K562 (cell line): ENCODE measurements at regions not wholly inside any gene's neighbourhood (a gene's known extent, or its start where the extent isn't known, plus 50 kb on each side); places are given as distances from the start of the nearest gene placed in this dataset.

Experiments
- ATAC-seq: fragments of 200-7000 bp; cut with Tn5 transposase; 3 replicates; pipeline ENCODE4 v1.9.1; 2020; ENCODE audit warnings: moderate library complexity
- BruUV-seq: library from RNA; stranded (reverse); fragments of 400-500 nt; replicated peaks from 2 replicates; lab custom pipeline; 2021; lab: Mats Ljungman, UMichigan
- CTCF ChIA-PET: fragments of 300-600 bp; formaldehyde crosslinking; extraction: SDS; loops from one replicate; lab custom pipeline; 2021; ENCODE audit warnings: low intra/inter-chr PET ratio; lab: Yijun Ruan, JAX
- POLR2A ChIA-PET: fragments of 300-600, 350-650 bp; sonication (Branson Sonifier 250); formaldehyde crosslinking; extraction: SDS; loops from one replicate; lab custom pipeline; 2021; ENCODE audit warnings: antibody characterized with exemption, inconsistent platforms; lab: Yijun Ruan, JAX
- DNase-seq, 4 experiments: peaks; one replicate each; pipeline versions ENCODE4 v3.0.0 to v3.0.0-alpha.2; 2011 to 2018; ENCODE audit warnings: low spot score in 3 of 4, mixed read lengths in 3 of 4; ENCODE audit errors: extremely low read depth in 1 of 4
- FAIRE-seq: peaks from 2 replicates; lab custom pipeline; 2011; peaks lifted over from hg19 to GRCh38; lab: Jason Lieb, UNC
- H2AFZ ChIP-seq: 2 replicates; pipeline ENCODE4 v1.6.0; 2011; ENCODE audit warnings: low read depth, low read length, control low read depth, inconsistent platforms
- H3K27ac ChIP-seq: fragments of 200-600 bp; 3 replicates; pipeline ENCODE4 v1.8.0; 2011; ENCODE audit warnings: low read depth, mild to moderate bottlenecking, control low read depth, inconsistent platforms, low read length, moderate library complexity, mixed read lengths; ENCODE audit errors: extremely low read depth
- H3K27me3 ChIP-seq, 2 experiments: fragments of 300-600 bp in 1 of 2; 2 replicates in 1 of 2; 3 replicates in 1 of 2; pipeline versions ENCODE4 v1.6.0 to v1.8.0; 2011; ENCODE audit warnings: inconsistent platforms in 2 of 2, low read length in 2 of 2, mild to moderate bottlenecking in 1 of 2, mixed read lengths in 1 of 2, moderate library complexity in 1 of 2; ENCODE audit not compliant: control insufficient read depth in 2 of 2, insufficient read depth in 2 of 2
- H3K36me3 ChIP-seq: fragments of 300-600 bp; 3 replicates; pipeline ENCODE4 v1.8.0; 2011; ENCODE audit warnings: mild to moderate bottlenecking, low read length, inconsistent platforms; ENCODE audit not compliant: control insufficient read depth, insufficient read depth
- H3K4me1 ChIP-seq, 2 experiments: fragments of 200-600 bp in 1 of 2; replicated peaks in 1 of 2; 2 replicates in 1 of 2; 3 replicates in 1 of 2; pipeline versions ENCODE4 v1.5.1 to v1.8.0; 2011; ENCODE audit warnings: inconsistent platforms in 2 of 2, low read length in 2 of 2, mild to moderate bottlenecking in 1 of 2, mixed read lengths in 1 of 2, moderate library complexity in 1 of 2; ENCODE audit not compliant: control insufficient read depth in 2 of 2, insufficient read depth in 2 of 2
- H3K4me2 ChIP-seq: 2 replicates; pipeline ENCODE4 v1.6.1; 2011; ENCODE audit warnings: low read length, control low read depth, inconsistent platforms, mixed read lengths; ENCODE audit not compliant: insufficient read depth
- H3K4me3 ChIP-seq: fragments of 200-600 bp; sonication (generic), shearing (Covaris generic); 2 replicates; pipeline ENCODE4 v1.5.1; 2016; ENCODE audit warnings: control low read depth, inconsistent platforms
- H3K79me2 ChIP-seq: fragments of 200-600 bp; 3 replicates; pipeline ENCODE4 v1.8.0; 2011; ENCODE audit warnings: low read length, inconsistent platforms; ENCODE audit not compliant: control insufficient read depth, insufficient read depth
- H3K9ac ChIP-seq, 2 experiments: 2 replicates each; pipeline versions ENCODE4 v1.6.0 to v1.6.1; 2011; ENCODE audit warnings: low read depth in 2 of 2, low read length in 2 of 2, control low read depth in 1 of 2, inconsistent platforms in 1 of 2, mild to moderate bottlenecking in 1 of 2, mixed read lengths in 1 of 2; ENCODE audit not compliant: insufficient read depth in 1 of 2
- H3K9me1 ChIP-seq: one replicate; pipeline ENCODE4 v1.6.0; 2011; ENCODE audit warnings: inconsistent platforms, mild to moderate bottlenecking, low read length, moderate library complexity; ENCODE audit not compliant: control insufficient read depth, insufficient read depth
- H3K9me3 ChIP-seq: replicated peaks from 2 replicates; pipeline ENCODE4 v1.5.1; 2011; ENCODE audit warnings: low read depth, low read length, inconsistent platforms; ENCODE audit not compliant: control insufficient read depth, insufficient read depth
- H4K20me1 ChIP-seq: replicated peaks from 2 replicates; pipeline ENCODE4 v1.6.1; 2011; ENCODE audit warnings: low read length, inconsistent platforms, mixed read lengths; ENCODE audit not compliant: control insufficient read depth, insufficient read depth
- BHLHE40 ChIP-seq: IDR thresholded peaks from 2 replicates; pipeline ENCODE4 v1.6.1; 2011; ENCODE audit warnings: low read length, improper control_type of control experiment
- BRD4 ChIP-seq: fragments of 200-600 bp; sonication (generic); IDR thresholded peaks from 2 replicates; pipeline ENCODE4 v1.6.1; 2017; ENCODE audit warnings: inconsistent platforms
- CBX2 ChIP-seq: fragments of 200-600 bp; sonication (generic); IDR thresholded peaks from one replicate; pipeline ENCODE4 v1.6.1; 2012; ENCODE audit warnings: mild to moderate bottlenecking, low read length, inconsistent platforms; ENCODE audit not compliant: insufficient read depth, poor library complexity, severe bottlenecking
- EP400 ChIP-seq: fragments of 450-650 bp; IDR thresholded peaks from 2 replicates; pipeline ENCODE4 v1.6.1; 2017; ENCODE audit warnings: antibody characterized with exemption, mild to moderate bottlenecking, moderate library complexity
- GATA2 ChIP-seq: sonication (generic); formaldehyde crosslinking; IDR thresholded peaks from 2 replicates; pipeline ENCODE4 v1.4.0; 2020; ENCODE audit warnings: mild to moderate bottlenecking, missing genetic modification reagents
- PML ChIP-seq: IDR thresholded peaks from 2 replicates; pipeline ENCODE4 v1.6.1; 2012; ENCODE audit warnings: low read length, inconsistent platforms
- RAD21 ChIP-seq, 2 experiments: fragments of 250-450 bp in 1 of 2; fragments of 450-650 bp in 1 of 2; sonication (Bioruptor Pico) in 1 of 2; formaldehyde crosslinking in 1 of 2; IDR thresholded peaks in 1 of 2; conservative IDR thresholded peaks in 1 of 2; 2 replicates each; pipeline versions ENCODE4 v1.4.0 to v1.8.0; 2020 to 2022; ENCODE audit warnings: mild to moderate bottlenecking in 2 of 2, moderate library complexity in 1 of 2
- ZEB2 ChIP-seq: fragments of 450-650 bp; IDR thresholded peaks from 2 replicates; pipeline ENCODE4 v1.6.1; 2016
- WGBS: fragments of 100-300 bp; shearing (Covaris generic); methylation state at CpG from one replicate; pipeline ENCODE4 v1.1.6; 2016; ENCODE audit warnings: low coverage, mixed read lengths; ENCODE audit not compliant: insufficient coverage; ENCODE audit errors: missing lambda C conversion rate; 5-methylcytosine and 5-hydroxymethylcytosine counted together
- in situ Hi-C: fragments of 300-500 bp; cut with MboI; formaldehyde crosslinking; loops from 4 replicates; pipeline ENCODE4 v1.15.0; 2018; ENCODE audit warnings: inconsistent platforms, mixed read lengths
- intact Hi-C: fragments of 100-400 bp; cut with micrococcal nuclease; formaldehyde crosslinking; loops from 2 replicates; pipeline ENCODE4 v1.14.2; 2022
- TF ChIP-seq, protein P1 (sequence below): IDR thresholded peaks from 2 replicates; pipeline ENCODE4 v1.6.1; 2016; ENCODE audit warnings: missing genetic modification characterization, missing compliant biosample characterization
- TF ChIP-seq, protein P2 (sequence below): fragments of 450-650 bp; IDR thresholded peaks from 2 replicates; pipeline ENCODE4 v1.6.1; 2018; ENCODE audit not compliant: partially characterized antibody

DNA sequence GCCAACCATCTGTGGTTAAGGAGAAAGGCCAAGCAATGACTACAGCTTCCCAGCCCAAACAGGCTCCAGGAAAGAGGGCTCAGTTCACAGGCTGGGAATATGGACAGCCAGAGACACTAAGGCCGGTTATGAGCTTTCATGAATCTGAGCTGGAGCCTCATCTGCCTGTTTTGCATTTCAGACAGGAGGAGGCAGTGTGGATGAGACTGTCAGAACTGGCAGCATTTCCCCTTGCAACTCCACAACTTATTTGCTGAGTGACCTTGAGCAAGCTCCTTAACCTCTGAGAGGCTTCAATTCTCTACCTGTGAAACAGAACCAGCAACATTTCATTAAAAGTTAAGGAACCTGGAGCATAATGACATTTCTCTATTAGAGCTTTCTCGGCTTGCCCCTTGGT is 264.0 kb downstream of the ETS1 start:
- TF ChIP-seq BHLHE40 = no peak
- peak; percentile 25 to 41; a peak in 2 of 4 replicates for TF ChIP-seq RAD21 (CRISPR knock-in tag; conservative IDR thresholded peaks at IDR 0.05 in 1 of 2, IDR thresholded peaks at IDR 0.05 in 1 of 2)
- TF ChIP-seq, all 486 proteins: peak for 1
- no peak overlapping the region for H3K4me2 ChIP-seq
- DNase-seq (no peak), FAIRE-seq (no peak), ATAC-seq (no peak)
- no peaks in the 10 kb centered on the region for H3K27me3 ChIP-seq
- no TSS peak for BruUV-seq
- H3K9me1 ChIP-seq = no peaks in the 10 kb centered on the region
- H4K20me1 ChIP-seq = no peaks in the 10 kb centered on the region
- no peaks in the 10 kb centered on the region for H3K79me2 ChIP-seq
- intact Hi-C loops = no loop called here
- in situ Hi-C loops = no loop called here
- H3K4me3 ChIP-seq = no peak overlapping the region
- no peaks in the 10 kb centered on the region for H3K9me3 ChIP-seq
- 0% methylated on average over 2 of the region's 2 CpGs for WGBS
- ChIA-PET CTCF (no interaction called here), POLR2A (no interaction called here)
- H3K9ac ChIP-seq = no peak overlapping the region
- H3K4me1 ChIP-seq = no peaks in the 10 kb centered on the region
- H2AFZ ChIP-seq = no peak overlapping the region
- H3K36me3 ChIP-seq = no peaks in the 10 kb centered on the region
- no peak overlapping the region for H3K27ac ChIP-seq

DNA sequence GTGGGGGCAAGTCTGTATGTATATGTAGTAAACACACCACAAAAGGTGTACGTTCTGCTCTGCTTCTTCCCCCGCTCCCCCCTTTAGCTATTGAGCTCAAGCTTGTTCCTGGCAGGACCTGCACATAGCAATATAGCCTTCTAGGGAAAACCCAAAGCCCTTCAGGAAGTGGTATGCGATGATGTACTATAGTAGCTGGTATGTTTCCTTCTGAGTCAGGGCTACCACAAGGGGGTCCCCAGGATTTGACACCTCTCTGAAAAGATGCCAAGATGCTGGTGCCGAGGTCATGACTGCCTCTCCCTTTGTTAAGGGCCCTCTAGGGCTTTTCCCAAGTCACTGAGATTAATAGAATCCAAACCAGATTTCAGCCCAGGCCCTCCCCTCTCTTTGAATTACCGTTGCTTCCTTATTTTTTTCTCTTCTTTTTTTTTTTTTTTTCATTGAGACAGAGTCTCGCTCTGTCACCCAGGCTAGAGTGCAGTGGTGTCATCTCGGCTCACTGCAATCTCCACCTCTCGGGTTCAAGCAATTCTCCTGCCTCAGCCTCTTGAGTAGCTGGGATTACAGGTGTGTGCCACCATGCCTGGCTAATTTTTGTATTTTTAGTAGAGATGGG is 268.4 kb downstream of the ETS1 start:
- H3K4me1 ChIP-seq = no peaks in the 10 kb centered on the region
- no peaks in the 10 kb centered on the region for H3K79me2 ChIP-seq
- H3K36me3 ChIP-seq = no peaks in the 10 kb centered on the region
- H3K9ac ChIP-seq = no peak overlapping the region
- ChIA-PET POLR2A (no interaction called here), CTCF (no interaction called here)
- no peaks in the 10 kb centered on the region for H3K9me3 ChIP-seq
- in situ Hi-C loops = no loop called here
- no peak overlapping the region for H3K27ac ChIP-seq
- H3K4me3 ChIP-seq = no peak overlapping the region
- intact Hi-C loops = no loop called here
- BruUV-seq = no TSS peak
- H3K27me3 ChIP-seq = no peaks in the 10 kb centered on the region
- no peak for ATAC-seq
- H3K9me1 ChIP-seq = no peaks in the 10 kb centered on the region
- DNase-seq = no peak
- WGBS = 2% methylated on average over 6 of the region's 8 CpGs
- no peak for FAIRE-seq
- H3K4me2 ChIP-seq = no peak overlapping the region
- no peaks in the 10 kb centered on the region for H4K20me1 ChIP-seq
- TF ChIP-seq, protein P1, sequence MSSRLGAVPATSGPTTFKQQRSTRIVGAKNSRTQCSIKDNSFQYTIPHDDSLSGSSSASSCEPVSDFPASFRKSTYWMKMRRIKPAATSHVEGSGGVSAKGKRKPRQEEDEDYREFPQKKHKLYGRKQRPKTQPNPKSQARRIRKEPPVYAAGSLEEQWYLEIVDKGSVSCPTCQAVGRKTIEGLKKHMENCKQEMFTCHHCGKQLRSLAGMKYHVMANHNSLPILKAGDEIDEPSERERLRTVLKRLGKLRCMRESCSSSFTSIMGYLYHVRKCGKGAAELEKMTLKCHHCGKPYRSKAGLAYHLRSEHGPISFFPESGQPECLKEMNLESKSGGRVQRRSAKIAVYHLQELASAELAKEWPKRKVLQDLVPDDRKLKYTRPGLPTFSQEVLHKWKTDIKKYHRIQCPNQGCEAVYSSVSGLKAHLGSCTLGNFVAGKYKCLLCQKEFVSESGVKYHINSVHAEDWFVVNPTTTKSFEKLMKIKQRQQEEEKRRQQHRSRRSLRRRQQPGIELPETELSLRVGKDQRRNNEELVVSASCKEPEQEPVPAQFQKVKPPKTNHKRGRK (tag) = no peak
- TF ChIP-seq GATA2 (CRISPR knock-in tag) = no peak
- TF ChIP-seq PML = no peak
- TF ChIP-seq, protein P2, sequence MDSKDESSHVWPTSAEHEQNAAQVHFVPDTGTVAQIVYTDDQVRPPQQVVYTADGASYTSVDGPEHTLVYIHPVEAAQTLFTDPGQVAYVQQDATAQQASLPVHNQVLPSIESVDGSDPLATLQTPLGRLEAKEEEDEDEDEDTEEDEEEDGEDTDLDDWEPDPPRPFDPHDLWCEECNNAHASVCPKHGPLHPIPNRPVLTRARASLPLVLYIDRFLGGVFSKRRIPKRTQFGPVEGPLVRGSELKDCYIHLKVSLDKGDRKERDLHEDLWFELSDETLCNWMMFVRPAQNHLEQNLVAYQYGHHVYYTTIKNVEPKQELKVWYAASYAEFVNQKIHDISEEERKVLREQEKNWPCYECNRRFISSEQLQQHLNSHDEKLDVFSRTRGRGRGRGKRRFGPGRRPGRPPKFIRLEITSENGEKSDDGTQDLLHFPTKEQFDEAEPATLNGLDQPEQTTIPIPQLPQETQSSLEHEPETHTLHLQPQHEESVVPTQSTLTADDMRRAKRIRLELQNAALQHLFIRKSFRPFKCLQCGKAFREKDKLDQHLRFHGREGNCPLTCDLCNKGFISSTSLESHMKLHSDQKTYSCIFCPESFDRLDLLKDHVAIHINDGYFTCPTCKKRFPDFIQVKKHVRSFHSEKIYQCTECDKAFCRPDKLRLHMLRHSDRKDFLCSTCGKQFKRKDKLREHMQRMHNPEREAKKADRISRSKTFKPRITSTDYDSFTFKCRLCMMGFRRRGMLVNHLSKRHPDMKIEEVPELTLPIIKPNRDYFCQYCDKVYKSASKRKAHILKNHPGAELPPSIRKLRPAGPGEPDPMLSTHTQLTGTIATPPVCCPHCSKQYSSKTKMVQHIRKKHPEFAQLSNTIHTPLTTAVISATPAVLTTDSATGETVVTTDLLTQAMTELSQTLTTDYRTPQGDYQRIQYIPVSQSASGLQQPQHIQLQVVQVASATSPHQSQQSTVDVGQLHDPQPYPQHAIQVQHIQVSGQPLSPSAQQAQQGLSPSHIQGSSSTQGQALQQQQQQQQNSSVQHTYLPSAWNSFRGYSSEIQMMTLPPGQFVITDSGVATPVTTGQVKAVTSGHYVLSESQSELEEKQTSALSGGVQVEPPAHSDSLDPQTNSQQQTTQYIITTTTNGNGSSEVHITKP = no peak
- no peak for TF ChIP-seq EP400
- TF ChIP-seq CBX2 = no peak
- no peak for TF ChIP-seq BRD4
- TF ChIP-seq ZEB2 = no peak
- H2AFZ ChIP-seq = no peak overlapping the region
